OCI-LY7 (cell line): ENCODE measurements at regions not wholly inside any gene's neighbourhood (a gene's known extent, or its start where the extent isn't known, plus 50 kb on each side); places are given as distances from the start of the nearest gene placed in this dataset.
"Not testable (repeated sequence)": the region's sequence is repeated elsewhere in the genome, so short reads cannot be mapped to it uniquely, and the experiment has no call there.

Experiments used
- BruUV-seq: library from RNA; stranded (reverse); fragments of 400-500 nt; replicated peaks from 2 replicates; lab custom pipeline; 2021; lab: Mats Ljungman, UMichigan
- CTCF ChIA-PET: fragments of 300-600 bp; sonication (Branson Sonifier 250); formaldehyde crosslinking; loops from one replicate; lab custom pipeline; 2022; ENCODE audit warnings: antibody characterized with exemption; ENCODE audit not compliant: unreplicated experiment; lab: Charles Lee
- POLR2A ChIA-PET: fragments of 300-600 bp; sonication (Branson Sonifier 250); formaldehyde crosslinking; loops from one replicate; lab custom pipeline; 2022; ENCODE audit warnings: antibody characterized with exemption; lab: Charles Lee
- DNase-seq: peaks from one replicate; pipeline ENCODE4 v3.0.0-alpha.2; 2015; ENCODE audit warnings: low spot score
- H2AFZ ChIP-seq: fragments of 200-600 bp; sonication (generic), shearing (Covaris generic); 2 replicates; pipeline ENCODE4 v1.6.1; 2014; ENCODE audit warnings: mild to moderate bottlenecking, antibody characterized with exemption, low read length, moderate library complexity
- H3K27ac ChIP-seq: fragments of 200-600 bp; sonication (generic); 2 replicates; pipeline ENCODE4 v1.5.1; 2014; ENCODE audit warnings: mixed run types, low read depth, mild to moderate bottlenecking, moderate library complexity, low read length, inconsistent platforms; ENCODE audit not compliant: poor library complexity, severe bottlenecking
- H3K36me3 ChIP-seq: fragments of 200-600 bp; sonication (generic); 2 replicates; pipeline ENCODE4 v1.6.1; 2014; ENCODE audit warnings: mild to moderate bottlenecking, antibody characterized with exemption, low read length, moderate library complexity, mixed read lengths; ENCODE audit not compliant: insufficient read depth
- H3K4me1 ChIP-seq: fragments of 200-600 bp; sonication (generic); 2 replicates; pipeline ENCODE4 v1.5.1; 2014; ENCODE audit warnings: mild to moderate bottlenecking, low read length; ENCODE audit not compliant: insufficient read depth, poor library complexity, severe bottlenecking
- H3K4me2 ChIP-seq: fragments of 200-600 bp; sonication (generic); 2 replicates; pipeline ENCODE4 v1.6.1; 2014; ENCODE audit warnings: mild to moderate bottlenecking, low read length
- H3K4me3 ChIP-seq: fragments of 200-600 bp; sonication (generic); 2 replicates; pipeline ENCODE4 v1.5.1; 2014; ENCODE audit warnings: mild to moderate bottlenecking, low read depth, low read length; ENCODE audit not compliant: poor library complexity, severe bottlenecking
- H3K79me2 ChIP-seq: fragments of 200-600 bp; sonication (generic); 2 replicates; pipeline ENCODE4 v1.6.1; 2016; ENCODE audit warnings: low read depth, mild to moderate bottlenecking, low read length, moderate library complexity, mixed read lengths; ENCODE audit not compliant: insufficient read depth
- H3K9me2 ChIP-seq: fragments of 200-600 bp; sonication (generic); 2 replicates; pipeline ENCODE4 v1.6.1; 2016; ENCODE audit warnings: mild to moderate bottlenecking, low read length, mixed read lengths; ENCODE audit not compliant: insufficient read depth
- H3K9me3 ChIP-seq: fragments of 200-600 bp; sonication (generic); 2 replicates; pipeline ENCODE4 v1.6.1; 2014; ENCODE audit warnings: mild to moderate bottlenecking, mixed run types, low read length, mixed read lengths
- H4K20me1 ChIP-seq: fragments of 200-600 bp; sonication (generic); 2 replicates; pipeline ENCODE4 v1.6.1; 2014; ENCODE audit warnings: mild to moderate bottlenecking, antibody characterized with exemption, low read length, moderate library complexity, mixed read lengths; ENCODE audit not compliant: insufficient read depth
- CTCF ChIP-seq: fragments of 200-600 bp; sonication (generic); conservative IDR thresholded peaks from 2 replicates; pipeline ENCODE4 v1.5.1; 2014; ENCODE audit warnings: mild to moderate bottlenecking, antibody characterized with exemption, low read length, moderate library complexity, mixed read lengths
- EZH2phosphoT487 ChIP-seq: fragments of 200-600 bp; sonication (generic); IDR thresholded peaks from 2 replicates; pipeline ENCODE4 v1.6.1; 2018; ENCODE audit warnings: low read depth, borderline replicate concordance, mild to moderate bottlenecking, mixed run types, antibody characterized with exemption, low read length, moderate library complexity, mixed read lengths
- intact Hi-C: fragments of 100-400 bp; cut with micrococcal nuclease; formaldehyde crosslinking; loops from one replicate; pipeline ENCODE4 v1.10.0; 2022; ENCODE audit not compliant: unreplicated experiment

- intact Hi-C loops: no loop called here
- Histone ChIP-seq H3K27ac (no peak overlapping the region), H2AFZ (no peak overlapping the region), H3K9me3 (no peaks in the 10 kb centered on the region), H3K9me2 (no peaks in the 10 kb centered on the region), H3K4me1 (no peaks in the 10 kb centered on the region), H3K36me3 (no peaks in the 10 kb centered on the region), H4K20me1 (no peaks in the 10 kb centered on the region), H3K4me2 (no peak overlapping the region), H3K4me3 (no peak overlapping the region), H3K79me2 (no peaks in the 10 kb centered on the region)
- TF ChIP-seq CTCF (no peak), EZH2phosphoT487 (no peak)
- POLR2A ChIA-PET: interaction anchor here (1.0 to 1.7 kb wide), 2 partner anchors 10 to 15 kb away, joined by 3 to 5 read pairs; no protein-coding TSS in a partner anchor
- CTCF ChIA-PET: no interaction called here
- no TSS peak for BruUV-seq
- no peak for DNase-seq
Observed at GRCh38 chr1:86640161-86640670, 64.2 kb upstream of the SH3GLB1 start.

GRCh38 chr1:86641318-86641717 is 63.1 kb upstream of the SH3GLB1 start:
- Histone ChIP-seq H4K20me1 (no peaks in the 10 kb centered on the region), H3K27ac (no peak overlapping the region), H3K9me2 (no peaks in the 10 kb centered on the region), H3K4me1 (no peaks in the 10 kb centered on the region), H3K4me3 (no peak overlapping the region), H2AFZ (no peak overlapping the region), H3K9me3 (no peaks in the 10 kb centered on the region), H3K36me3 (no peaks in the 10 kb centered on the region), H3K79me2 (no peaks in the 10 kb centered on the region), H3K4me2 (no peak overlapping the region)
- BruUV-seq: no TSS peak
- POLR2A ChIA-PET: interaction anchor here (0.5 to 1.7 kb wide), 3 partner anchors 9 to 133 kb away, joined by 3 to 5 read pairs (median 4); no protein-coding TSS in a partner anchor
- TF ChIP-seq CTCF (no peak), EZH2phosphoT487 (no peak)
- no peak for DNase-seq
- CTCF ChIA-PET: no interaction called here
- intact Hi-C loops: no loop called here

GRCh38 chr1:86644655-86645054 is 59.7 kb upstream of the SH3GLB1 start:
- intact Hi-C loops, H3K36me3 ChIP-seq, H3K4me2 ChIP-seq, POLR2A ChIA-PET, H3K27ac ChIP-seq, H3K4me3 ChIP-seq, H3K9me3 ChIP-seq, H3K9me2 ChIP-seq, H3K79me2 ChIP-seq, BruUV-seq, H4K20me1 ChIP-seq, H3K4me1 ChIP-seq, DNase-seq, H2AFZ ChIP-seq, CTCF ChIA-PET: not testable (repeated sequence)
